ENCODE measurements at regions not wholly inside any gene's neighbourhood (a gene's known extent, or its start where the extent isn't known, plus 50 kb on each side); places are given as distances from the start of the nearest gene placed in this dataset.

DNA sequence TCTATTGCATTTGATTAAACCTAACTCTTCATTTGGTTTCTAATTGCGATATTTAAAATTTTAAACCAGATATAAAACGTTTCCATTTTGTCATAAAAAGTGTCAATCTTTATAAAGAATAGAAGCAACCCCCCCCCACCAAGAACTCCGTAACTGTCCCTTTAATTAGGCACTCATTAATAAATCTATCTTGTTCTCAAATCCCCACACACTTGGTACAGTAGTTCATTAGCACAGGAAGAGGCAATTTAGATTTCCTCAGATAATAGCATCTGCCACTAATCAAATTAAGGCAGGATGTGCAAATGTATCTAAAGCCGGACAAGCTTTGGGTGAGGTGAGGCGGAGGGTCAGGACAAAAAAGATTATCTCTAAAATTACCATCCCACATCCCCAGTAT, 1143.3 kb upstream of the AUTS2 start:
- TF ChIP-seq, protein P1, sequence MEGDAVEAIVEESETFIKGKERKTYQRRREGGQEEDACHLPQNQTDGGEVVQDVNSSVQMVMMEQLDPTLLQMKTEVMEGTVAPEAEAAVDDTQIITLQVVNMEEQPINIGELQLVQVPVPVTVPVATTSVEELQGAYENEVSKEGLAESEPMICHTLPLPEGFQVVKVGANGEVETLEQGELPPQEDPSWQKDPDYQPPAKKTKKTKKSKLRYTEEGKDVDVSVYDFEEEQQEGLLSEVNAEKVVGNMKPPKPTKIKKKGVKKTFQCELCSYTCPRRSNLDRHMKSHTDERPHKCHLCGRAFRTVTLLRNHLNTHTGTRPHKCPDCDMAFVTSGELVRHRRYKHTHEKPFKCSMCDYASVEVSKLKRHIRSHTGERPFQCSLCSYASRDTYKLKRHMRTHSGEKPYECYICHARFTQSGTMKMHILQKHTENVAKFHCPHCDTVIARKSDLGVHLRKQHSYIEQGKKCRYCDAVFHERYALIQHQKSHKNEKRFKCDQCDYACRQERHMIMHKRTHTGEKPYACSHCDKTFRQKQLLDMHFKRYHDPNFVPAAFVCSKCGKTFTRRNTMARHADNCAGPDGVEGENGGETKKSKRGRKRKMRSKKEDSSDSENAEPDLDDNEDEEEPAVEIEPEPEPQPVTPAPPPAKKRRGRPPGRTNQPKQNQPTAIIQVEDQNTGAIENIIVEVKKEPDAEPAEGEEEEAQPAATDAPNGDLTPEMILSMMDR (IDR thresholded peaks at IDR 0.05): no peak
- no peak for TF ChIP-seq EP300 (IDR thresholded peaks at IDR 0.05)
- TF ChIP-seq POLR2A (IDR thresholded peaks at IDR 0.05): no peak

All from ovary (tissue), 3 donors.